CD14-positive monocyte (primary cell): ENCODE measurements at regions not wholly inside any gene's neighbourhood (a gene's known extent, or its start where the extent isn't known, plus 50 kb on each side); places are given as distances from the start of the nearest gene placed in this dataset.

Experiments used
- DNase-seq, 3 donors: peaks; one replicate each; pipeline ENCODE4 v3.0.0-alpha.2; 2011 to 2022
- H2AFZ ChIP-seq: 2 replicates; pipeline ENCODE4 v1.6.0; 2012; ENCODE audit warnings: mild to moderate bottlenecking, low read depth, low read length, inconsistent platforms; ENCODE audit not compliant: insufficient read depth, poor library complexity, severe bottlenecking
- H3K27ac ChIP-seq, 2 donors: 1 replicate in 1 of 2; 2 replicates in 1 of 2; pipeline ENCODE4 v1.5.1; 2012 to 2013; ENCODE audit warnings: low read length in 2 of 2, control low read depth in 1 of 2, inconsistent platforms in 1 of 2, low read depth in 1 of 2, mild to moderate bottlenecking in 1 of 2
- H3K27me3 ChIP-seq, 2 donors: one replicate each; pipeline versions ENCODE4 v1.6.0 to v1.6.1; 2011 to 2013; ENCODE audit warnings: low read length in 2 of 2; ENCODE audit not compliant: control insufficient read depth in 2 of 2, insufficient read depth in 2 of 2
- H3K36me3 ChIP-seq, 2 donors: replicated peaks in 1 of 2; 1 replicate in 1 of 2; 2 replicates in 1 of 2; pipeline versions ENCODE4 v1.5.1 to v1.6.1; 2012 to 2013; ENCODE audit warnings: low read length in 2 of 2, control low read depth in 1 of 2, inconsistent platforms in 1 of 2, mild to moderate bottlenecking in 1 of 2; ENCODE audit not compliant: insufficient read depth in 2 of 2, control insufficient read depth in 1 of 2
- H3K4me1 ChIP-seq, 2 donors: 1 replicate in 1 of 2; 2 replicates in 1 of 2; pipeline versions ENCODE4 v1.5.1 to v1.6.1; 2012 to 2013; ENCODE audit warnings: low read length in 2 of 2, control low read depth in 1 of 2, inconsistent platforms in 1 of 2, mild to moderate bottlenecking in 1 of 2, moderate library complexity in 1 of 2; ENCODE audit not compliant: insufficient read depth in 2 of 2, control insufficient read depth in 1 of 2
- H3K4me2 ChIP-seq: replicated peaks from 2 replicates; pipeline ENCODE3; 2012; ENCODE audit warnings: low read length, moderate library complexity, mild to moderate bottlenecking; ENCODE audit not compliant: poor library complexity, severe bottlenecking; ENCODE audit errors: extremely low read depth
- H3K4me3 ChIP-seq, 3 experiments: fragments of 200-600 bp in 1 of 3; sonication (generic) in 1 of 3; replicated peaks in 1 of 3; 1 replicate in 2 of 3; 2 replicates in 1 of 3; pipeline ENCODE4 v1.5.1; 2011 to 2013; ENCODE audit warnings: low read length in 3 of 3, mild to moderate bottlenecking in 3 of 3, control low read depth in 2 of 3, low read depth in 2 of 3, inconsistent platforms in 1 of 3, moderate library complexity in 1 of 3
- H3K79me2 ChIP-seq: 2 replicates; pipeline ENCODE4 v1.6.0; 2012; ENCODE audit warnings: mild to moderate bottlenecking, control low read depth, inconsistent platforms, low read length, moderate library complexity; ENCODE audit not compliant: insufficient read depth
- H3K9ac ChIP-seq: 2 replicates; pipeline ENCODE4 v1.6.0; 2017; ENCODE audit warnings: low read length, mild to moderate bottlenecking; ENCODE audit not compliant: insufficient read depth, poor library complexity, severe bottlenecking
- H3K9me3 ChIP-seq, 2 donors: replicated peaks in 1 of 2; 1 replicate in 1 of 2; 2 replicates in 1 of 2; pipeline versions ENCODE4 v1.5.1 to v1.6.1; 2012 to 2013; ENCODE audit warnings: low read length in 2 of 2, control low read depth in 1 of 2; ENCODE audit not compliant: control insufficient read depth in 1 of 2, insufficient read depth in 1 of 2
- H4K20me1 ChIP-seq: 2 replicates; pipeline ENCODE4 v1.6.0; 2012; ENCODE audit warnings: mild to moderate bottlenecking, low read length, control low read depth, moderate library complexity; ENCODE audit not compliant: insufficient read depth
- H3K27ac Mint-ChIP-seq, 7 donors: one replicate each; pipeline ENCODE4 v1.8.0; 2020; ENCODE audit warnings: mild to moderate bottlenecking in 7 of 7, mixed read lengths in 7 of 7, moderate library complexity in 6 of 7, inconsistent platforms in 2 of 7
- H3K27me3 Mint-ChIP-seq, 3 donors: one replicate each; pipeline ENCODE4 v1.8.0; 2021 to 2022; ENCODE audit warnings: low read depth in 3 of 3, mild to moderate bottlenecking in 3 of 3, mixed read lengths in 3 of 3, moderate library complexity in 3 of 3, inconsistent platforms in 1 of 3
- H3K36me3 Mint-ChIP-seq, 2 donors: one replicate each; pipeline ENCODE4 v1.8.0; 2020; ENCODE audit warnings: mixed read lengths in 2 of 2, inconsistent platforms in 1 of 2, mild to moderate bottlenecking in 1 of 2
- H3K4me1 Mint-ChIP-seq: one replicate; pipeline ENCODE4 v1.8.0; 2020; ENCODE audit warnings: mild to moderate bottlenecking, mixed read lengths
- H3K4me3 Mint-ChIP-seq, 2 donors: one replicate each; pipeline ENCODE4 v1.8.0; 2020; ENCODE audit warnings: mild to moderate bottlenecking in 2 of 2, mixed read lengths in 2 of 2, moderate library complexity in 1 of 2
- H3K9me3 Mint-ChIP-seq, 7 donors: one replicate each; pipeline ENCODE4 v1.8.0; 2020 to 2022; ENCODE audit warnings: mixed read lengths in 7 of 7, mild to moderate bottlenecking in 6 of 7, moderate library complexity in 6 of 7, inconsistent platforms in 2 of 7
- CTCF ChIP-seq: fragments of 200-600 bp; IDR thresholded peaks from one replicate; pipeline ENCODE4 v1.8.0; 2022; ENCODE audit warnings: antibody characterized with exemption, mild to moderate bottlenecking
- WGBS: methylation state at CpG from one replicate; pipeline ENCODE4 v1.1.5; 2013; ENCODE audit warnings: missing lambda C conversion rate; ENCODE audit not compliant: insufficient coverage; 5-methylcytosine and 5-hydroxymethylcytosine counted together
- intact Hi-C, 2 donors: fragments of 100-400 bp; cut with micrococcal nuclease; formaldehyde crosslinking; loops; one replicate each; pipeline versions ENCODE4 v1.15.0 to v1.15.1; 2023

DNA sequence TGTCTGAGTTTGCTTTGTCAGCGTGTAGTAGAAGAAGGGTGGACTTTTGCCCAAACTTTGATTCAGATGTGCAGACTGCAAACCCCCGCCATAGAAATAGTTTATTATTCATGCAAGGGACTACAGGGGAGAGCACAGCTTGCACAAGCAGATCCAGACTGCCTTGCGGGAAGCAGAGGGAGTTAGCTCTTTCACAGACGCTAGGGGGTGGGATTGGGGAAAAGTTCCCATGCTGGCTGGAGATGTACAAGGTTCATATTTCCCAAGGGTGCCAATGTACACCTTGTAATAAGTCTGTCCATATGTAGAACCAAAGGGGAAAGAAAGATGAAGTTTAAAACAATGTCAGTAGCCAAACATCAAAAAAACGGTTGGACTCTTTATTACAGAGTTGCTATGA lies 749.7 kb upstream of the COX7C start:
- DNase-seq = no peak
- Histone ChIP-seq H3K9ac (no peak overlapping the region), H3K27me3 (no peaks in the 10 kb centered on the region), H2AFZ (no peak overlapping the region), H3K4me3 (no peak overlapping the region), H3K4me2 (no peak overlapping the region), H3K9me3 (no peaks in the 10 kb centered on the region), H3K36me3 (no peaks in the 10 kb centered on the region), H3K4me1 (no peaks in the 10 kb centered on the region), H3K27ac (no peak overlapping the region), H4K20me1 (no peaks in the 10 kb centered on the region), H3K79me2 (no peaks in the 10 kb centered on the region)
- Mint-ChIP-seq H3K9me3 (peaks cover 0 to 5% (median 1%) of the 10 kb centered on the region in 7 donors), H3K36me3 (no peaks in the 10 kb centered on the region), H3K4me3 (no peak overlapping the region), H3K4me1 (no peaks in the 10 kb centered on the region), H3K27ac (no peak overlapping the region), H3K27me3 (no peaks in the 10 kb centered on the region)
- TF ChIP-seq CTCF = no peak
- 86% methylated on average over 1 of the region's 5 CpGs for WGBS
- intact Hi-C loops = no loop called here

GRCh38 chr5:85893996-85894395 lies 723.7 kb upstream of the COX7C start:
- H3K4me1 Mint-ChIP-seq = no peaks in the 10 kb centered on the region
- H3K9me3 Mint-ChIP-seq = peaks cover 0 to 5% (median 0%) of the 10 kb centered on the region in 7 donors
- Histone ChIP-seq H3K27me3 (no peaks in the 10 kb centered on the region), H3K4me1 (no peaks in the 10 kb centered on the region), H3K79me2 (no peaks in the 10 kb centered on the region), H3K9me3 (no peaks in the 10 kb centered on the region), H3K9ac (no peak overlapping the region), H3K27ac (no peak overlapping the region), H3K4me2 (no peak overlapping the region), H3K4me3 (no peak overlapping the region), H2AFZ (no peak overlapping the region), H4K20me1 (no peaks in the 10 kb centered on the region), H3K36me3 (no peaks in the 10 kb centered on the region)
- TF ChIP-seq CTCF = no peak
- DNase-seq = no peak
- no peak overlapping the region for H3K4me3 Mint-ChIP-seq
- no peaks in the 10 kb centered on the region for H3K36me3 Mint-ChIP-seq
- intact Hi-C loops = no loop called here
- H3K27me3 Mint-ChIP-seq = no peaks in the 10 kb centered on the region
- no peak overlapping the region for H3K27ac Mint-ChIP-seq
- no CpG with 5 or more reads among the region's 2 CpGs for WGBS
